ENCODE measurements at regions not wholly inside any gene's neighbourhood (a gene's known extent, or its start where the extent isn't known, plus 50 kb on each side); places are given as distances from the start of the nearest gene placed in this dataset.

DNA sequence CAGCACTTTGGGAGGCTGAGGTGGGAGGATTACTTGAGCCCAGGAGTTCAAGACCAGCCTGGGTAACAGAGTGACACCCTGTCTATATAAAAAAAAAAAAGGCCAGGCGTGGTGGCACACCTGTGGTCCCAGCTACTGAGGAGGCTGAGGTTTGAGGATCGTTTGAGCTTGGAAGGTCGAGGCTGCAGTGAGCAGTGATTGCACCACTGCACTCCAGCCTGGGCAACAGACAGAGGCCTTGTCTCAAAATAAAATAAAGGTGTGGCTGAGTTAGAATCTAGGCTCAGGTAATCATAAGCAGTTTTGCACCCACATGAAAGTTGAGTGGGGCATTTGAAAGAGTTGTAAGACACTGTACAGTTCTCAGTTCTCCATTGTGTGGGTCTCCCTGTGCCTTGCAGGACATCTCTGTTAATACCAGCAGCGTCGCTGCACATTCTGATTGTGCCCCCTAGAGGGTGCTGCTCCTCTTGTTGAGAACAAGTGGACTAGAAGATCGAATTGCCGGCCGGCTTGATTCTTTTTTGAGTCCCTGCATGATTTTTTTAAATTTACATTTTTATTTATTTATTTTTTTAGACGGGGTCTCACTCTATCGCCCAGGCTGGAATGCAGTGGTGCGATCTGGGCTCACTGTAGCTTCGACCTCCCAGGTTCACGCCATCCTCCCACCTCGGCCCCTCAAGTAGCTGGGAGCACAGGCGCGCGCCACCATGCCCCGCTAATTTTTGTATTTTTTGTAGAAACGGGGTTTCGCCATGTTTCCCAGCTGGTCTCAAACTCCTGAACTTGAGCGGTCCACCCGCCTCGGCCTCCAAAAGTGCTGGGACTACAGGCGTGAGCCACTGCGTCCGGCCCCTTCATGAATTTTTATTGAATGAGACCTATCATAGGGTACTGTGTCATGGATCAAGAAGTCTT, 73.6 kb upstream of the RBMX start:
- TF ChIP-seq SUZ12 (IDR thresholded peaks at IDR 0.05; ENCODE audit: extremely low read depth, insufficient read depth, insufficient read length) (no peak), YY1 (IDR thresholded peaks at IDR 0.05; ENCODE audit: insufficient read depth, insufficient read length) (no peak), ZNF274 (IDR thresholded peaks at IDR 0.05; ENCODE audit: low read depth, low read length) (no peak)
